Gastrocnemius medialis (tissue), 4 donors: ENCODE measurements at regions not wholly inside any gene's neighbourhood (a gene's known extent, or its start where the extent isn't known, plus 50 kb on each side); places are given as distances from the start of the nearest gene placed in this dataset.

Experiments used
- ATAC-seq, 2 donors: fragments of 150-250 bp; one replicate each; pipeline ENCODE4 v1.9.1; 2016
- DNase-seq, 2 donors: peaks; one replicate each; pipeline ENCODE4 v3.0.0-alpha.2; 2019
- H3K27ac ChIP-seq, 4 donors: fragments of 200-600 bp; sonication (generic); 1 replicate in 1 of 4; 2 replicates in 3 of 4; pipeline ENCODE4 v1.5.1; 2016 to 2018; ENCODE audit warnings: mild to moderate bottlenecking in 2 of 4, moderate library complexity in 1 of 4
- H3K27me3 ChIP-seq, 3 donors: fragments of 200-600 bp; sonication (generic) in 2 of 3; 1 replicate in 1 of 3; 2 replicates in 2 of 3; pipeline versions ENCODE4 v1.5.1 to v1.6.0; 2016 to 2019; ENCODE audit warnings: mild to moderate bottlenecking in 1 of 3, moderate library complexity in 1 of 3
- H3K36me3 ChIP-seq, 2 donors: fragments of 200-600 bp; sonication (generic) in 1 of 2; one replicate each; pipeline ENCODE4 v1.5.1; 2017 to 2018
- H3K4me1 ChIP-seq, 2 donors: fragments of 200-600 bp; sonication (generic) in 1 of 2; one replicate each; pipeline ENCODE4 v1.5.1; 2016 to 2017; ENCODE audit warnings: mild to moderate bottlenecking in 2 of 2
- H3K4me3 ChIP-seq, 4 donors: fragments of 200-600 bp; sonication (generic) in 3 of 4; 1 replicate in 1 of 4; 2 replicates in 3 of 4; pipeline ENCODE4 v1.5.1; 2016 to 2019; ENCODE audit warnings: mild to moderate bottlenecking in 2 of 4
- H3K9me3 ChIP-seq, 3 donors: fragments of 200-600 bp; sonication (generic) in 2 of 3; 1 replicate in 1 of 3; 2 replicates in 2 of 3; pipeline ENCODE4 v1.5.1; 2016 to 2019
- CTCF ChIP-seq, 5 experiments: fragments of 450-650 bp in 3 of 5; fragments of 200-600 bp in 2 of 5; sonication (generic) in 2 of 5; IDR thresholded peaks in 4 of 5; conservative IDR thresholded peaks in 1 of 5; 1 replicate in 4 of 5; 2 replicates in 1 of 5; pipeline ENCODE4 v1.5.1; 2016 to 2019; ENCODE audit warnings: antibody characterized with exemption in 5 of 5, mild to moderate bottlenecking in 3 of 5, moderate library complexity in 3 of 5
- POLR2A ChIP-seq, 2 donors: fragments of 450-650 bp; IDR thresholded peaks; one replicate each; pipeline ENCODE4 v1.6.1; 2017; ENCODE audit warnings: antibody characterized with exemption in 2 of 2, mild to moderate bottlenecking in 2 of 2, moderate library complexity in 2 of 2
- in situ Hi-C, 4 donors: fragments of 200-750 bp; cut with MboI; loops; one replicate each; pipeline versions ENCODE4 v1.15.0 to v1.8.0; 2017; ENCODE audit warnings: low sequenced_read_pairs in 4 of 4
- intact Hi-C: fragments of 100-400 bp; cut with DNase I; formaldehyde crosslinking; loops from one replicate; pipeline ENCODE4 v1.15.1; 2023; ENCODE audit warnings: low total_unique reads

- Histone ChIP-seq H3K27me3 (no peaks in the 10 kb centered on the region), H3K9me3 (no peaks in the 10 kb centered on the region), H3K36me3 (no peaks in the 10 kb centered on the region), H3K27ac (no peak overlapping the region), H3K4me1 (peaks cover 0 to 3% of the 10 kb centered on the region in 2 donors), H3K4me3 (no peak overlapping the region)
- intact Hi-C loops: no loop called here
- no peak for ATAC-seq
- in situ Hi-C loops: loop anchor here in 1 of 4 donors (10.0 kb wide), 1 partner anchor 190 kb away; the partner anchor contains the start of gene COL3A1
- no peak for DNase-seq
- TF ChIP-seq CTCF (IDR thresholded peaks at IDR 0.05 in 4 of 5, conservative IDR thresholded peaks at IDR 0.05 in 1 of 5) (no peak), POLR2A (IDR thresholded peaks at IDR 0.05) (no peak)
Observed at GRCh38 chr2:188784269-188784762, 189.9 kb upstream of the COL3A1 start.

GRCh38 chr2:188785061-188785460 is 189.1 kb upstream of the COL3A1 start:
- in situ Hi-C loops: loop anchor here in 1 of 4 donors (10.0 kb wide), 1 partner anchor 190 kb away; the partner anchor contains the start of gene COL3A1
- Histone ChIP-seq H3K27ac (peak overlapping the region in 2 of 4 donors; percentile 45 to 53), H3K27me3 (no peaks in the 10 kb centered on the region), H3K9me3 (no peaks in the 10 kb centered on the region), H3K36me3 (no peaks in the 10 kb centered on the region), H3K4me1 (peaks cover 0 to 3% of the 10 kb centered on the region in 2 donors), H3K4me3 (no peak overlapping the region)
- intact Hi-C loops: loop anchor here (5.0 kb wide), 1 partner anchor 192 kb away; no protein-coding TSS in a partner anchor
- ATAC-seq: no peak
- TF ChIP-seq CTCF (IDR thresholded peaks at IDR 0.05 in 4 of 5, conservative IDR thresholded peaks at IDR 0.05 in 1 of 5): no peak
- no peak for TF ChIP-seq POLR2A (IDR thresholded peaks at IDR 0.05)
- no peak for DNase-seq

- no peak for DNase-seq
- Histone ChIP-seq H3K27me3 (no peaks in the 10 kb centered on the region), H3K36me3 (no peaks in the 10 kb centered on the region), H3K4me3 (no peak overlapping the region), H3K4me1 (peaks cover 0 to 3% of the 10 kb centered on the region in 2 donors), H3K9me3 (no peaks in the 10 kb centered on the region), H3K27ac (peak overlapping the region; percentile 14 to 55 (median 49))
- no peak for ATAC-seq
- no peak for TF ChIP-seq POLR2A (IDR thresholded peaks at IDR 0.05)
- no peak for TF ChIP-seq CTCF (IDR thresholded peaks at IDR 0.05 in 4 of 5, conservative IDR thresholded peaks at IDR 0.05 in 1 of 5)
- intact Hi-C loops: loop anchor here (5.0 kb wide), 1 partner anchor 192 kb away; no protein-coding TSS in a partner anchor
- in situ Hi-C loops: loop anchor here in 1 of 4 donors (10.0 kb wide), 1 partner anchor 189 kb away; the partner anchor contains the start of gene COL3A1
Observed at GRCh38 chr2:188785490-188785889, 188.7 kb upstream of the COL3A1 start.

- H3K4me1 ChIP-seq: peaks cover 0 to 3% of the 10 kb centered on the region in 2 donors
- peak overlapping the region in 2 of 4 donors; percentile 0 to 1 for H3K4me3 ChIP-seq
- DNase-seq: peak in 1 of 2 donors; percentile 14
- peak overlapping the region; percentile 45 to 66 (median 54) for H3K27ac ChIP-seq
- H3K27me3 ChIP-seq: no peaks in the 10 kb centered on the region
- no peak for TF ChIP-seq POLR2A (IDR thresholded peaks at IDR 0.05)
- no peak for TF ChIP-seq CTCF (IDR thresholded peaks at IDR 0.05 in 4 of 5, conservative IDR thresholded peaks at IDR 0.05 in 1 of 5)
- intact Hi-C loops: loop anchor here (5.0 kb wide), 1 partner anchor 191 kb away; no protein-coding TSS in a partner anchor
- no peaks in the 10 kb centered on the region for H3K36me3 ChIP-seq
- in situ Hi-C loops: loop anchor here in 1 of 4 donors (10.0 kb wide), 1 partner anchor 188 kb away; the partner anchor contains the start of gene COL3A1
- no peak for ATAC-seq
- no peaks in the 10 kb centered on the region for H3K9me3 ChIP-seq
Observed at GRCh38 chr2:188786368-188786841, 187.8 kb upstream of the COL3A1 start.
